H9 (cell line): ENCODE measurements at regions not wholly inside any gene's neighbourhood (a gene's known extent, or its start where the extent isn't known, plus 50 kb on each side); places are given as distances from the start of the nearest gene placed in this dataset.

Experiments used
- DNase-seq: peaks from one replicate; pipeline ENCODE4 v3.0.0-alpha.2; 2017
- H2AFZ ChIP-seq: one replicate; pipeline ENCODE4 v1.6.1; 2013; ENCODE audit warnings: mild to moderate bottlenecking, low read length, control low read depth, moderate library complexity
- H2AK5ac ChIP-seq: 2 replicates; pipeline ENCODE4 v1.6.1; 2013; ENCODE audit warnings: low read length, control low read depth, mixed read lengths; ENCODE audit not compliant: insufficient read length
- H2BK120ac ChIP-seq: one replicate; pipeline ENCODE4 v1.6.1; 2013; ENCODE audit warnings: low read depth, mild to moderate bottlenecking, low read length, control low read depth, inconsistent platforms; ENCODE audit not compliant: poor library complexity, severe bottlenecking
- H2BK12ac ChIP-seq: 2 replicates; pipeline ENCODE4 v1.6.1; 2013; ENCODE audit warnings: low read length, control low read depth, mixed read lengths, low read depth; ENCODE audit not compliant: insufficient read length
- H2BK15ac ChIP-seq: 2 replicates; pipeline ENCODE4 v1.6.1; 2013; ENCODE audit warnings: low read depth, low read length, control low read depth
- H2BK20ac ChIP-seq: one replicate; pipeline ENCODE4 v1.6.1; 2013; ENCODE audit warnings: low read depth, mild to moderate bottlenecking, low read length, control low read depth, inconsistent platforms; ENCODE audit not compliant: poor library complexity, severe bottlenecking
- H2BK5ac ChIP-seq: 2 replicates; pipeline ENCODE4 v1.6.1; 2013; ENCODE audit warnings: low read length, control low read depth, mixed read lengths; ENCODE audit not compliant: insufficient read length
- H3K14ac ChIP-seq: 2 replicates; pipeline ENCODE4 v1.6.1; 2013; ENCODE audit warnings: low read length, control low read depth; ENCODE audit not compliant: insufficient read depth
- H3K18ac ChIP-seq: 2 replicates; pipeline ENCODE4 v1.6.1; 2013; ENCODE audit warnings: low read depth, mild to moderate bottlenecking, mixed read lengths, low read length, control low read depth; ENCODE audit not compliant: insufficient read length
- H3K23ac ChIP-seq: 2 replicates; pipeline ENCODE4 v1.6.1; 2013; ENCODE audit warnings: low read length, control low read depth, mixed read lengths, low read depth; ENCODE audit not compliant: insufficient read length
- H3K23me2 ChIP-seq: 2 replicates; pipeline ENCODE4 v1.6.1; 2013; ENCODE audit warnings: low read depth, mild to moderate bottlenecking, mixed read lengths, low read length, control low read depth; ENCODE audit not compliant: insufficient read length, poor library complexity, severe bottlenecking
- H3K27ac ChIP-seq: 2 replicates; pipeline ENCODE4 v1.5.1; 2013; ENCODE audit warnings: low read length, control low read depth, mixed read lengths, low read depth; ENCODE audit not compliant: insufficient read length
- H3K27me3 ChIP-seq: 2 replicates; pipeline ENCODE4 v1.6.1; 2013; ENCODE audit warnings: low read length, control low read depth, inconsistent platforms; ENCODE audit not compliant: insufficient read depth
- H3K4ac ChIP-seq: 2 replicates; pipeline ENCODE4 v1.6.1; 2013; ENCODE audit warnings: low read depth, mild to moderate bottlenecking, control low read depth, inconsistent platforms, low read length, moderate library complexity
- H3K4me1 ChIP-seq: 2 replicates; pipeline ENCODE4 v1.6.1; 2013; ENCODE audit warnings: low read length, control low read depth, inconsistent platforms; ENCODE audit not compliant: insufficient read depth
- H3K4me2 ChIP-seq: 2 replicates; pipeline ENCODE4 v1.6.1; 2013; ENCODE audit warnings: low read length, control low read depth, mixed read lengths; ENCODE audit not compliant: insufficient read length, insufficient read depth
- H3K56ac ChIP-seq: 2 replicates; pipeline ENCODE4 v1.6.1; 2013; ENCODE audit warnings: low read depth, mild to moderate bottlenecking, mixed read lengths, low read length, control low read depth; ENCODE audit not compliant: insufficient read length
- H3K79me1 ChIP-seq: 2 replicates; pipeline ENCODE4 v1.6.1; 2013; ENCODE audit warnings: low read depth, mild to moderate bottlenecking, moderate library complexity, low read length, control low read depth, inconsistent platforms; ENCODE audit not compliant: insufficient read depth, poor library complexity, severe bottlenecking
- H3K79me2 ChIP-seq: 2 replicates; pipeline ENCODE4 v1.6.1; 2013; ENCODE audit warnings: low read length, control low read depth, inconsistent platforms; ENCODE audit not compliant: insufficient read depth
- H3K9ac ChIP-seq: 2 replicates; pipeline ENCODE4 v1.6.1; 2013; ENCODE audit warnings: low read length, control low read depth, mixed read lengths; ENCODE audit not compliant: insufficient read length; ENCODE audit errors: extremely low read depth
- H3K9me3 ChIP-seq: one replicate; pipeline ENCODE4 v1.6.1; 2013; ENCODE audit warnings: low read depth, low read length, inconsistent platforms; ENCODE audit not compliant: control insufficient read depth
- H3T11ph ChIP-seq: one replicate; pipeline ENCODE4 v1.6.1; 2013; ENCODE audit warnings: mild to moderate bottlenecking, low read length, control low read depth, inconsistent platforms
- H4K20me1 ChIP-seq: one replicate; pipeline ENCODE4 v1.6.1; 2013; ENCODE audit not compliant: control insufficient read depth, insufficient read length, insufficient read depth
- H4K5ac ChIP-seq: 2 replicates; pipeline ENCODE4 v1.6.1; 2013; ENCODE audit warnings: low read depth, mild to moderate bottlenecking, mixed read lengths, low read length, control low read depth; ENCODE audit not compliant: insufficient read length
- H4K8ac ChIP-seq: replicated peaks from 2 replicates; pipeline ENCODE4 v1.6.1; 2013; ENCODE audit warnings: low read length, control low read depth, mixed read lengths, low read depth; ENCODE audit not compliant: insufficient read length
- H4K91ac ChIP-seq: 2 replicates; pipeline ENCODE4 v1.6.1; 2013; ENCODE audit warnings: low read depth, mild to moderate bottlenecking, moderate library complexity, mixed read lengths, low read length, control low read depth; ENCODE audit not compliant: insufficient read length
- H3K27ac Mint-ChIP-seq, 3 experiments: 2 replicates in 2 of 3; 3 replicates in 1 of 3; pipeline ENCODE4 v1.8.0; 2020 to 2021; ENCODE audit warnings: mixed read lengths in 3 of 3, mild to moderate bottlenecking in 1 of 3, moderate library complexity in 1 of 3
- H3K27me3 Mint-ChIP-seq: 2 replicates; pipeline ENCODE4 v1.8.0; 2021; ENCODE audit warnings: low read depth, mild to moderate bottlenecking, moderate library complexity, mixed read lengths
- H3K36me3 Mint-ChIP-seq, 3 experiments: 2 replicates in 2 of 3; 3 replicates in 1 of 3; pipeline ENCODE4 v1.8.0; 2020 to 2021; ENCODE audit warnings: low read depth in 3 of 3, mixed read lengths in 3 of 3; ENCODE audit not compliant: insufficient read depth in 1 of 3
- H3K4me1 Mint-ChIP-seq, 2 experiments: 2 replicates each; pipeline ENCODE4 v1.8.0; 2020; ENCODE audit warnings: mixed read lengths in 2 of 2
- H3K4me3 Mint-ChIP-seq, 2 experiments: 2 replicates in 1 of 2; 3 replicates in 1 of 2; pipeline ENCODE4 v1.8.0; 2020 to 2021; ENCODE audit warnings: mild to moderate bottlenecking in 2 of 2, mixed read lengths in 2 of 2, moderate library complexity in 1 of 2
- H3K9me3 Mint-ChIP-seq, 2 experiments: 2 replicates in 1 of 2; 3 replicates in 1 of 2; pipeline ENCODE4 v1.8.0; 2020; ENCODE audit warnings: mild to moderate bottlenecking in 2 of 2, mixed read lengths in 2 of 2, moderate library complexity in 1 of 2
- CTCF ChIP-seq: fragments of 200-600 bp; sonication (generic); conservative IDR thresholded peaks from 3 replicates; pipeline ENCODE4 v1.8.0; 2021; ENCODE audit warnings: antibody characterized with exemption, mild to moderate bottlenecking
- WGBS: extraction: QIAGEN DNeasy Blood & Tissue Kit; methylation state at CpG from one replicate; pipeline ENCODE4 v1.1.7; 2013; ENCODE audit warnings: missing lambda C conversion rate, low lambda C conversion rate, mixed read lengths; ENCODE audit not compliant: insufficient read length; ENCODE audit errors: extremely low coverage; 5-methylcytosine and 5-hydroxymethylcytosine counted together

GRCh38 chr10:128994598-128995143 lies 472.4 kb upstream of the MGMT start:
- H2BK15ac ChIP-seq: no peak overlapping the region
- no peak overlapping the region for H3K4me3 Mint-ChIP-seq
- no peak overlapping the region for H3K56ac ChIP-seq
- H3K79me2 ChIP-seq: no peaks in the 10 kb centered on the region
- H3K27me3 Mint-ChIP-seq: no peaks in the 10 kb centered on the region
- TF ChIP-seq CTCF: no peak
- H3T11ph ChIP-seq: no peak overlapping the region
- H3K9ac ChIP-seq: no peak overlapping the region
- no peak overlapping the region for H4K5ac ChIP-seq
- H3K27ac ChIP-seq: no peak overlapping the region
- H2BK12ac ChIP-seq: no peak overlapping the region
- no peak overlapping the region for H3K23ac ChIP-seq
- 100% methylated on average over 1 of the region's 2 CpGs for WGBS
- H3K23me2 ChIP-seq: no peaks in the 10 kb centered on the region
- H3K4me1 Mint-ChIP-seq: peaks cover 9 to 15% of the 10 kb centered on the region in 2 experiments
- H3K4me2 ChIP-seq: no peak overlapping the region
- no peaks in the 10 kb centered on the region for H3K36me3 Mint-ChIP-seq
- no peak overlapping the region; a peak in 1 of 7 replicates for H3K27ac Mint-ChIP-seq
- no peak overlapping the region for H4K8ac ChIP-seq
- H4K20me1 ChIP-seq: no peaks in the 10 kb centered on the region
- H3K14ac ChIP-seq: no peak overlapping the region
- no peak overlapping the region for H2AFZ ChIP-seq
- no peak overlapping the region for H2BK5ac ChIP-seq
- H2BK120ac ChIP-seq: no peak overlapping the region
- no peaks in the 10 kb centered on the region for H3K4me1 ChIP-seq
- no peaks in the 10 kb centered on the region for H3K9me3 ChIP-seq
- H3K4ac ChIP-seq: no peak overlapping the region
- no peaks in the 10 kb centered on the region for H3K27me3 ChIP-seq
- H3K79me1 ChIP-seq: no peaks in the 10 kb centered on the region
- no peak overlapping the region for H3K18ac ChIP-seq
- H2BK20ac ChIP-seq: no peak overlapping the region
- H3K9me3 Mint-ChIP-seq: no peaks in the 10 kb centered on the region
- no peak overlapping the region for H2AK5ac ChIP-seq
- H4K91ac ChIP-seq: no peak overlapping the region
- DNase-seq: no peak
